ENCODE measurements at regions not wholly inside any gene's neighbourhood (a gene's known extent, or its start where the extent isn't known, plus 50 kb on each side); places are given as distances from the start of the nearest gene placed in this dataset.

DNA sequence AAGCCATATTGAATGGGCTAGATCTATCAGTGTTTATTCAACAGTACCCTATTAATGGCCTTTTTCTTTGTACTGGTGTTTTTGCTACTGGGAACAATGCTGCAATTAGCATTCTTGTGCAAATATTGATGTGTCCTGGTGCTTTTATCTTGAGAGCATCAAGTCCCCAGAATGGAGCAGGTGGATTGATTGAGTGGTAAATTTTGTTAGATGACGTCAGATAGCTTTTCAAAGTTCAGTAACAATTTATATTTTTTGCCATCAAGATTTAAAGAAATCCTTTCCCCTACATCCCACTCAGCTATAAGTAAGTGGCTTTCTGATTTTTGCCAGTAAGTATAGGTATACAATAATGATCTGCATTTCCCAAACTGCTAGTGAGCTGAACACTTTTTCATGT is 63.4 kb upstream of the SYPL1 start:
- peaks cover 24 to 30% of the 10 kb centered on the region in 2 experiments for H3K4me1 Mint-ChIP-seq

More for the DNA sequence above, 63.4 kb upstream of the SYPL1 start:
- no peak overlapping the region for H3K27ac ChIP-seq (ENCODE audit: insufficient read length, low read depth, low read length)
- Mint-ChIP-seq H3K4me3 (no peak overlapping the region), H3K36me3 (ENCODE audit: insufficient read depth in 1 of 3, low read depth in 3 of 3) (no peaks in the 10 kb centered on the region), H3K9me3 (no peaks in the 10 kb centered on the region; a peak in 2 of 5 replicates), H3K27me3 (ENCODE audit: low read depth) (peaks cover 2% of the 10 kb centered on the region; the same call in 1 of the 2 replicates), H3K27ac (no peak overlapping the region)
- H3K56ac ChIP-seq (ENCODE audit: insufficient read length, low read depth, low read length): no peak overlapping the region
- H3K4me2 ChIP-seq (ENCODE audit: insufficient read depth, insufficient read length, low read length): no peak overlapping the region
- H2BK20ac ChIP-seq (ENCODE audit: low read depth, low read length, poor library complexity, severe bottlenecking): no peak overlapping the region
- no peaks in the 10 kb centered on the region for H3K79me1 ChIP-seq (ENCODE audit: insufficient read depth, low read depth, low read length, poor library complexity, severe bottlenecking)
- H2BK15ac ChIP-seq (ENCODE audit: low read depth, low read length): no peak overlapping the region
- H3K9me3 ChIP-seq (ENCODE audit: control insufficient read depth, low read depth, low read length): no peaks in the 10 kb centered on the region
- H3K9ac ChIP-seq (ENCODE audit: extremely low read depth, insufficient read length, low read length): no peak overlapping the region
- WGBS (ENCODE audit: extremely low coverage, insufficient read length, low lambda C conversion rate): no CpG with 5 or more reads among the region's 1 CpG
- no peak overlapping the region for H3K23ac ChIP-seq (ENCODE audit: insufficient read length, low read depth, low read length)
- no peak for DNase-seq
- H3K79me2 ChIP-seq (ENCODE audit: insufficient read depth, low read length): no peaks in the 10 kb centered on the region
- no peak overlapping the region for H3K14ac ChIP-seq (ENCODE audit: insufficient read depth, low read length)
- no peak overlapping the region for H2BK120ac ChIP-seq (ENCODE audit: low read depth, low read length, poor library complexity, severe bottlenecking)
- H4K20me1 ChIP-seq (ENCODE audit: control insufficient read depth, insufficient read depth, insufficient read length): no peaks in the 10 kb centered on the region
- peaks cover 6% of the 10 kb centered on the region; the same call in 1 of the 2 replicates for H3K4me1 ChIP-seq (ENCODE audit: insufficient read depth, low read length)
- no peak overlapping the region for H2AFZ ChIP-seq (ENCODE audit: low read length)
- TF ChIP-seq, protein P1, sequence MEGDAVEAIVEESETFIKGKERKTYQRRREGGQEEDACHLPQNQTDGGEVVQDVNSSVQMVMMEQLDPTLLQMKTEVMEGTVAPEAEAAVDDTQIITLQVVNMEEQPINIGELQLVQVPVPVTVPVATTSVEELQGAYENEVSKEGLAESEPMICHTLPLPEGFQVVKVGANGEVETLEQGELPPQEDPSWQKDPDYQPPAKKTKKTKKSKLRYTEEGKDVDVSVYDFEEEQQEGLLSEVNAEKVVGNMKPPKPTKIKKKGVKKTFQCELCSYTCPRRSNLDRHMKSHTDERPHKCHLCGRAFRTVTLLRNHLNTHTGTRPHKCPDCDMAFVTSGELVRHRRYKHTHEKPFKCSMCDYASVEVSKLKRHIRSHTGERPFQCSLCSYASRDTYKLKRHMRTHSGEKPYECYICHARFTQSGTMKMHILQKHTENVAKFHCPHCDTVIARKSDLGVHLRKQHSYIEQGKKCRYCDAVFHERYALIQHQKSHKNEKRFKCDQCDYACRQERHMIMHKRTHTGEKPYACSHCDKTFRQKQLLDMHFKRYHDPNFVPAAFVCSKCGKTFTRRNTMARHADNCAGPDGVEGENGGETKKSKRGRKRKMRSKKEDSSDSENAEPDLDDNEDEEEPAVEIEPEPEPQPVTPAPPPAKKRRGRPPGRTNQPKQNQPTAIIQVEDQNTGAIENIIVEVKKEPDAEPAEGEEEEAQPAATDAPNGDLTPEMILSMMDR (conservative IDR thresholded peaks at IDR 0.05): no peak
- no peak overlapping the region for H2BK12ac ChIP-seq (ENCODE audit: insufficient read length, low read depth, low read length)
- H3T11ph ChIP-seq (ENCODE audit: low read length): no peak overlapping the region
- no peaks in the 10 kb centered on the region for H3K23me2 ChIP-seq (ENCODE audit: insufficient read length, low read depth, low read length, poor library complexity, severe bottlenecking)
- no peaks in the 10 kb centered on the region for H3K27me3 ChIP-seq (ENCODE audit: insufficient read depth, low read length)
- H3K18ac ChIP-seq (ENCODE audit: insufficient read length, low read depth, low read length): no peak overlapping the region
- H2BK5ac ChIP-seq (ENCODE audit: insufficient read length, low read length): no peak overlapping the region
- H4K91ac ChIP-seq (ENCODE audit: insufficient read length, low read depth, low read length): no peak overlapping the region
- H2AK5ac ChIP-seq (ENCODE audit: insufficient read length, low read length): no peak overlapping the region
- no peak overlapping the region for H3K4ac ChIP-seq (ENCODE audit: low read depth, low read length)
- no peak overlapping the region for H4K5ac ChIP-seq (ENCODE audit: insufficient read length, low read depth, low read length)
- H4K8ac ChIP-seq (replicated peaks; ENCODE audit: insufficient read length, low read depth, low read length): no peak overlapping the region
